ENCODE measurements at regions not wholly inside any gene's neighbourhood (a gene's known extent, or its start where the extent isn't known, plus 50 kb on each side); places are given as distances from the start of the nearest gene placed in this dataset.
"Not testable (repeated sequence)": the region's sequence is repeated elsewhere in the genome, so short reads cannot be mapped to it uniquely, and the experiment has no call there.

DNA sequence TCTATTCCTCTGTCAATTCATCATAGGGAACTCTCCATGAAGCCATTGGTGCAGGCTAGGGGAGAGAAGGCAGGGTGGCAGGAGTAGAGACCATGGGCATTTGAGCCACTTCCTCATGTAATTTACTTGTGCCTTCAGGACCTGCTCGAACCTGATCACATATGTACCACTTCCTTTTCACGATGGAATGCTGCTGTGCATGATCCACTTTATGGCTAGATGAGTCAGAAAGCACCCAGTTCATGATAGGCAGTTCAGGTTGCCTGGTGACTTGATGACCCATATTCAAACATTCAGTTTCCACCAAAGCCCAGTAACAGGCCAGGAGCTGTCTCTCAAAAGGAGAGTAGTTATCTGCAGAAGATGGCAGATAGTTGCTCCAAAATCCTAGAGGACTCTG, 166.0 kb downstream of the EVA1A start:
- not testable (repeated sequence) for FAIRE-seq

GRCh38 chr2:75390169-75390568, 170.6 kb downstream of the EVA1A start:
- in situ Hi-C loops (cut with MboI) (no loop called here), intact Hi-C loops (cut with micrococcal nuclease; ENCODE audit: unreplicated experiment) (no loop called here)
- H3K27ac ChIP-seq (ENCODE audit: control insufficient read depth, insufficient read depth): no peak overlapping the region
- BruUV-seq (replicated peaks): no TSS peak
- ATAC-seq (no peak), DNase-seq (ENCODE audit: low read depth, low spot score) (no peak), FAIRE-seq (no peak)
- no peaks in the 10 kb centered on the region; a peak in 1 of 4 replicates for H3K36me3 ChIP-seq (ENCODE audit: control insufficient read depth in 2 of 2, insufficient read depth in 2 of 2, low read length in 1 of 2)
- CTCF ChIA-PET: interaction anchor here (0.7 to 1.2 kb wide), 4 partner anchors 69 to 148 kb away, joined by 3 to 4 read pairs (median 4); no protein-coding TSS in a partner anchor
- H2AFZ ChIP-seq (ENCODE audit: control insufficient read depth, low read depth, low read length): no peak overlapping the region
- no peaks in the 10 kb centered on the region for H4K20me1 ChIP-seq (ENCODE audit: control insufficient read depth, insufficient read depth)
- no peak overlapping the region for H3K9ac ChIP-seq (ENCODE audit: control insufficient read depth, insufficient read depth, low read length)
- H3K79me2 ChIP-seq (ENCODE audit: control insufficient read depth, insufficient read depth, low read length): no peaks in the 10 kb centered on the region
- no peaks in the 10 kb centered on the region for H3K4me1 ChIP-seq (ENCODE audit: control insufficient read depth, insufficient read depth, low read length)
- H3K27me3 ChIP-seq (replicated peaks in 1 of 2; ENCODE audit: control insufficient read depth in 2 of 2, insufficient read depth in 2 of 2, low read length in 1 of 2): no peaks in the 10 kb centered on the region
- POLR2A ChIA-PET: no interaction called here
- H3K4me2 ChIP-seq (ENCODE audit: control insufficient read depth, insufficient read depth): no peak overlapping the region
- SMC1A ChIA-PET (ENCODE audit: uncharacterized antibody, unreplicated experiment): interaction anchor here (0.6 to 2.2 kb wide), 7 partner anchors 11 to 1098 kb away, joined by 3 to 9 read pairs (median 4); no protein-coding TSS in a partner anchor
- H3K4me3 ChIP-seq: no peak overlapping the region
- 56% methylated on average over 3 of the region's 3 CpGs for WGBS (ENCODE audit: insufficient coverage, insufficient replicate concordance, low lambda C conversion rate, missing lambda C conversion rate)
- peaks cover 2% of the 10 kb centered on the region; the same call in 1 of the 3 replicates for H3K9me3 ChIP-seq (replicated peaks; ENCODE audit: control insufficient read depth, insufficient read depth, low read length)
- RAD21 ChIA-PET (ENCODE audit: unreplicated experiment): interaction anchor here (2.1 kb wide), 1 partner anchor 42 kb away, joined by 6 read pairs; no protein-coding TSS in a partner anchor
- TF ChIP-seq, protein P1, sequence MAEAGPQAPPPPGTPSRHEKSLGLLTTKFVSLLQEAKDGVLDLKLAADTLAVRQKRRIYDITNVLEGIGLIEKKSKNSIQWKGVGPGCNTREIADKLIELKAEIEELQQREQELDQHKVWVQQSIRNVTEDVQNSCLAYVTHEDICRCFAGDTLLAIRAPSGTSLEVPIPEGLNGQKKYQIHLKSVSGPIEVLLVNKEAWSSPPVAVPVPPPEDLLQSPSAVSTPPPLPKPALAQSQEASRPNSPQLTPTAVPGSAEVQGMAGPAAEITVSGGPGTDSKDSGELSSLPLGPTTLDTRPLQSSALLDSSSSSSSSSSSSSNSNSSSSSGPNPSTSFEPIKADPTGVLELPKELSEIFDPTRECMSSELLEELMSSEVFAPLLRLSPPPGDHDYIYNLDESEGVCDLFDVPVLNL (IDR thresholded peaks at IDR 0.05; ENCODE audit: low read depth, low read length): no peak
- TF ChIP-seq GATAD2B (conservative IDR thresholded peaks at IDR 0.05; ENCODE audit: low read depth) (no peak), ZNF384 (IDR thresholded peaks at IDR 0.05; ENCODE audit: borderline replicate concordance, low read depth, low read length) (no peak), HCFC1 (IDR thresholded peaks at IDR 0.05; ENCODE audit: low read length) (no peak), JUNB (IDR thresholded peaks at IDR 0.05) (no peak), SMARCA5 (IDR thresholded peaks at IDR 0.05) (no peak), USF1 (IDR thresholded peaks at IDR 0.05; ENCODE audit: borderline replicate concordance, extremely low read length, insufficient read depth, low read depth, low read length) (no peak), RBBP5 (conservative IDR thresholded peaks at IDR 0.05) (no peak), ZNF274 (IDR thresholded peaks at IDR 0.05; ENCODE audit: insufficient read depth, insufficient read length) (no peak)
- TF ChIP-seq, protein P2, sequence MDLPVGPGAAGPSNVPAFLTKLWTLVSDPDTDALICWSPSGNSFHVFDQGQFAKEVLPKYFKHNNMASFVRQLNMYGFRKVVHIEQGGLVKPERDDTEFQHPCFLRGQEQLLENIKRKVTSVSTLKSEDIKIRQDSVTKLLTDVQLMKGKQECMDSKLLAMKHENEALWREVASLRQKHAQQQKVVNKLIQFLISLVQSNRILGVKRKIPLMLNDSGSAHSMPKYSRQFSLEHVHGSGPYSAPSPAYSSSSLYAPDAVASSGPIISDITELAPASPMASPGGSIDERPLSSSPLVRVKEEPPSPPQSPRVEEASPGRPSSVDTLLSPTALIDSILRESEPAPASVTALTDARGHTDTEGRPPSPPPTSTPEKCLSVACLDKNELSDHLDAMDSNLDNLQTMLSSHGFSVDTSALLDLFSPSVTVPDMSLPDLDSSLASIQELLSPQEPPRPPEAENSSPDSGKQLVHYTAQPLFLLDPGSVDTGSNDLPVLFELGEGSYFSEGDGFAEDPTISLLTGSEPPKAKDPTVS (IDR thresholded peaks at IDR 0.05; ENCODE audit: low read depth, low read length): no peak

More for the DNA sequence above, 166.0 kb downstream of the EVA1A start:
- peak; percentile 18; the same call in 1 of the 2 replicates for TF ChIP-seq SPI1 (IDR thresholded peaks at IDR 0.05; ENCODE audit: borderline replicate concordance, insufficient read depth, low read depth, low read length)
- TF ChIP-seq, protein P3, sequence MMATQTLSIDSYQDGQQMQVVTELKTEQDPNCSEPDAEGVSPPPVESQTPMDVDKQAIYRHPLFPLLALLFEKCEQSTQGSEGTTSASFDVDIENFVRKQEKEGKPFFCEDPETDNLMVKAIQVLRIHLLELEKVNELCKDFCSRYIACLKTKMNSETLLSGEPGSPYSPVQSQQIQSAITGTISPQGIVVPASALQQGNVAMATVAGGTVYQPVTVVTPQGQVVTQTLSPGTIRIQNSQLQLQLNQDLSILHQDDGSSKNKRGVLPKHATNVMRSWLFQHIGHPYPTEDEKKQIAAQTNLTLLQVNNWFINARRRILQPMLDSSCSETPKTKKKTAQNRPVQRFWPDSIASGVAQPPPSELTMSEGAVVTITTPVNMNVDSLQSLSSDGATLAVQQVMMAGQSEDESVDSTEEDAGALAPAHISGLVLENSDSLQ (IDR thresholded peaks at IDR 0.05): 0 out of 2 replicates have a peak, but pooled peaks have one; percentile 26
- SMC1A ChIA-PET (ENCODE audit: uncharacterized antibody, unreplicated experiment); RAD21 ChIA-PET (ENCODE audit: unreplicated experiment); in situ Hi-C loops (cut with MboI); H2AFZ ChIP-seq (ENCODE audit: control insufficient read depth, low read depth, low read length); H3K4me2 ChIP-seq (ENCODE audit: control insufficient read depth, insufficient read depth); DNase-seq (ENCODE audit: low read depth, low spot score); H4K20me1 ChIP-seq (ENCODE audit: control insufficient read depth, insufficient read depth); H3K4me1 ChIP-seq (ENCODE audit: control insufficient read depth, insufficient read depth, low read length); intact Hi-C loops (cut with micrococcal nuclease; ENCODE audit: unreplicated experiment); H3K27ac ChIP-seq (ENCODE audit: control insufficient read depth, insufficient read depth); H3K9me3 ChIP-seq (replicated peaks; ENCODE audit: control insufficient read depth, insufficient read depth, low read length); POLR2A ChIA-PET; H3K79me2 ChIP-seq (ENCODE audit: control insufficient read depth, insufficient read depth, low read length); H3K4me3 ChIP-seq; H3K27me3 ChIP-seq (replicated peaks in 1 of 2; ENCODE audit: control insufficient read depth in 2 of 2, insufficient read depth in 2 of 2, low read length in 1 of 2); BruUV-seq (replicated peaks); ATAC-seq; H3K9ac ChIP-seq (ENCODE audit: control insufficient read depth, insufficient read depth, low read length); H3K36me3 ChIP-seq (ENCODE audit: control insufficient read depth in 2 of 2, insufficient read depth in 2 of 2, low read length in 1 of 2): not testable (repeated sequence)
- WGBS (ENCODE audit: insufficient coverage, insufficient replicate concordance, low lambda C conversion rate, missing lambda C conversion rate): 0% methylated on average over 2 of the region's 2 CpGs
- CTCF ChIA-PET: interaction anchor here (1.3 kb wide), 1 partner anchor 10 kb away, joined by 6 read pairs; no protein-coding TSS in a partner anchor

Measured in GM12878 (cell line).